PC-3 (cell line): ENCODE measurements at regions not wholly inside any gene's neighbourhood (a gene's known extent, or its start where the extent isn't known, plus 50 kb on each side); places are given as distances from the start of the nearest gene placed in this dataset.

Source experiments
- EZH2phosphoT487 ChIP-seq: fragments of 300-600 bp; sonication (generic); IDR thresholded peaks from 2 replicates; pipeline ENCODE4 v1.6.1; 2018; ENCODE audit warnings: mild to moderate bottlenecking, antibody characterized with exemption, low read length, borderline replicate concordance
- TF ChIP-seq, protein P1 (sequence below): fragments of 300-600 bp; sonication (generic); conservative IDR thresholded peaks from 2 replicates; pipeline ENCODE4 v1.5.1; 2017; ENCODE audit warnings: antibody characterized with exemption, low read depth, mild to moderate bottlenecking, low read length

DNA sequence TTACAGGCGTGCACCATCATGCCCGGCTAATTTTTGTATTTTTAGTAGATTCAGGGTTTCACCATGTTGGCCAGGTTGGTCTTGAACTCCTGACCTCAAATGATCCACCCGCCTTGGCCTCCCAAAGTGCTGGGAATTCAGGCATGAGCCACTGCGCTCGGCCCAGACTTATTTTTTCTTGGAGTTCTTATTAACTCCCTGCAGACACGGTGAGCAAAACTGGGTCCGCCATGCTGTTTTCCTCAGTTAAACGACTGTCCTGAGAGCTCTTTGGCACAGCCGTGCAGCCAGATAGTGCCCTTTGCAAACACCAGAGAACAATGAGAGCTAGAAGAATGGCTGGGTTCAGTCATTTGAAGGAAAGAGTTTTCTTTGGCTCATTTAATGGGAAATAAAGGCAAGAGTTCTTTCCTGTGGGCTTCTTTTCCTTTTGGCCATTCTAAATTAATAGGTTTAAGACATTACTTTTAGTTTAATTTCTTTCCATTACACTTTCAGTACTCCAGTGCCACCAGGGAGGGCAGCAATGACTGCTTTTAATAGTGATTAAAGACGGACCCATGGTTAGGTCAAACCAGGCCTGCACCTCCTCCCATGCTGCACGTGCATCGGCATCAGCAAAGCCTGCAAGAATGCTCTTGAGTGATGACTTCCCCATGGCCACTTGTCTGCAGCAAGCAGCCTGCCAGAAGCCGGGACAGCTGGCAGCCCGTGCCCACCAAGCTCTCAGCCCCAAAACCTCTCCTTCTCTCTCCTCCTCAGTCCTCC is 60.7 kb downstream of the VCPKMT start:
- TF ChIP-seq, protein P1, sequence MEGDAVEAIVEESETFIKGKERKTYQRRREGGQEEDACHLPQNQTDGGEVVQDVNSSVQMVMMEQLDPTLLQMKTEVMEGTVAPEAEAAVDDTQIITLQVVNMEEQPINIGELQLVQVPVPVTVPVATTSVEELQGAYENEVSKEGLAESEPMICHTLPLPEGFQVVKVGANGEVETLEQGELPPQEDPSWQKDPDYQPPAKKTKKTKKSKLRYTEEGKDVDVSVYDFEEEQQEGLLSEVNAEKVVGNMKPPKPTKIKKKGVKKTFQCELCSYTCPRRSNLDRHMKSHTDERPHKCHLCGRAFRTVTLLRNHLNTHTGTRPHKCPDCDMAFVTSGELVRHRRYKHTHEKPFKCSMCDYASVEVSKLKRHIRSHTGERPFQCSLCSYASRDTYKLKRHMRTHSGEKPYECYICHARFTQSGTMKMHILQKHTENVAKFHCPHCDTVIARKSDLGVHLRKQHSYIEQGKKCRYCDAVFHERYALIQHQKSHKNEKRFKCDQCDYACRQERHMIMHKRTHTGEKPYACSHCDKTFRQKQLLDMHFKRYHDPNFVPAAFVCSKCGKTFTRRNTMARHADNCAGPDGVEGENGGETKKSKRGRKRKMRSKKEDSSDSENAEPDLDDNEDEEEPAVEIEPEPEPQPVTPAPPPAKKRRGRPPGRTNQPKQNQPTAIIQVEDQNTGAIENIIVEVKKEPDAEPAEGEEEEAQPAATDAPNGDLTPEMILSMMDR = peak; percentile 43; the same call in 1 of the 2 replicates
- TF ChIP-seq EZH2phosphoT487 = no peak
